ENCODE measurements at regions not wholly inside any gene's neighbourhood (a gene's known extent, or its start where the extent isn't known, plus 50 kb on each side); places are given as distances from the start of the nearest gene placed in this dataset.

- TF ChIP-seq CTCF (IDR thresholded peaks at IDR 0.05; ENCODE audit: low read depth, low read length) = no peak
- no peak for TF ChIP-seq MYC (IDR thresholded peaks at IDR 0.05; ENCODE audit: low read depth, low read length)
- no peak for TF ChIP-seq MAX (IDR thresholded peaks at IDR 0.05; ENCODE audit: low read depth, low read length)
Measured at GRCh38 chr2:217057773-217058172, 197.9 kb upstream of the TNP1 start.

All from NB4 (cell line).